ENCODE measurements at regions not wholly inside any gene's neighbourhood (a gene's known extent, or its start where the extent isn't known, plus 50 kb on each side); places are given as distances from the start of the nearest gene placed in this dataset.

GRCh38 chr18:41745166-41746049 lies 209.6 kb upstream of the PIK3C3 start:
- ChIA-PET CTCF (ENCODE audit: partially characterized antibody) (interaction anchor here (0.8 to 1.8 kb wide), 17 partner anchors 9 to 1329 kb away, joined by 3 to 7 read pairs (median 3); no protein-coding TSS in a partner anchor), POLR2A (ENCODE audit: partially characterized antibody) (interaction anchor here (0.6 to 1.2 kb wide), 2 partner anchors 133 to 366 kb away, joined by 3 read pairs; no protein-coding TSS in a partner anchor)
- Histone ChIP-seq H3K27ac (ENCODE audit: low read depth, low read length) (no peak overlapping the region), H2BK5ac (ENCODE audit: low read depth, low read length) (peak overlapping the region; percentile 37), H3K18ac (ENCODE audit: extremely low read depth, low read length) (no peak overlapping the region), H2BK12ac (ENCODE audit: low read depth, low read length) (peak overlapping the region; percentile 85; the same call in 1 of the 2 replicates), H4K91ac (replicated peaks; ENCODE audit: insufficient read length, low read length) (no peak overlapping the region), H3K4me3 (ENCODE audit: extremely low read depth in 1 of 4, insufficient read depth in 2 of 4, low read depth in 3 of 4, low read length in 4 of 4) (peak overlapping the region in 1 of 4 experiments; percentile 14; a peak in 1 of 8 replicates), H3K27me3 (replicated peaks in 1 of 4; ENCODE audit: control insufficient read depth in 3 of 4, extremely low read depth in 1 of 4, insufficient read depth in 3 of 4, low read length in 3 of 4) (no peaks in the 10 kb centered on the region), H3K4me1 (replicated peaks in 1 of 4; ENCODE audit: control insufficient read depth in 3 of 4, insufficient read depth in 4 of 4, low read length in 3 of 4) (peaks cover 5 to 15% (median 11%) of the 10 kb centered on the region in 4 experiments; a peak in 5 of 7 replicates), H3K36me3 (ENCODE audit: control insufficient read depth in 2 of 4, insufficient read depth in 4 of 4, low read length in 3 of 4) (no peaks in the 10 kb centered on the region), H4K20me1 (replicated peaks in 1 of 2; ENCODE audit: control insufficient read depth in 1 of 2, insufficient read depth in 2 of 2, low read length in 2 of 2) (no peaks in the 10 kb centered on the region), H3K9ac (replicated peaks in 1 of 4; ENCODE audit: extremely low read depth in 1 of 4, low read depth in 3 of 4, low read length in 3 of 4) (no peak overlapping the region), H3K4me2 (ENCODE audit: insufficient read depth in 1 of 2, low read depth in 2 of 2, low read length in 2 of 2) (peak overlapping the region; percentile 49 to 56; a peak in 3 of 4 replicates), H3K79me1 (ENCODE audit: low read depth, low read length) (no peaks in the 10 kb centered on the region), H3K56ac (replicated peaks; ENCODE audit: insufficient read length, low read depth, low read length) (no peak overlapping the region), H2AFZ (ENCODE audit: low read length) (0 out of 2 replicates have a peak overlapping the region, but pooled peaks have one; percentile 35), H3K23ac (ENCODE audit: insufficient read length) (no peak overlapping the region), H2BK120ac (replicated peaks; ENCODE audit: low read depth, low read length) (no peak overlapping the region), H3K9me3 (ENCODE audit: insufficient read depth in 2 of 2, low read depth in 1 of 2, low read length in 1 of 2) (no peaks in the 10 kb centered on the region), H2AK5ac (ENCODE audit: low read depth, low read length) (no peak overlapping the region), H2BK15ac (ENCODE audit: low read length) (no peak overlapping the region), H3K14ac (ENCODE audit: insufficient read length) (no peak overlapping the region), H4K5ac (ENCODE audit: insufficient read length, low read depth, low read length) (no peak overlapping the region), H3K79me2 (ENCODE audit: control insufficient read depth in 1 of 2, insufficient read depth in 2 of 2, low read length in 2 of 2) (no peaks in the 10 kb centered on the region), H3K23me2 (ENCODE audit: low read depth, low read length) (no peaks in the 10 kb centered on the region), H2BK20ac (ENCODE audit: low read length) (peak overlapping the region; percentile 91; the same call in 1 of the 2 replicates), H3K4ac (replicated peaks; ENCODE audit: insufficient read length, low read depth, low read length) (no peak overlapping the region), H4K8ac (ENCODE audit: extremely low read depth, insufficient read depth, low read length) (no peak overlapping the region)
- peak; percentile 62 for FAIRE-seq
- peak; percentile 47 to 73 for DNase-seq (ENCODE audit: low read depth in 1 of 2, low spot score in 2 of 2)
- WGBS, 2 experiments (ENCODE audit: extremely low coverage in 1 of 2, insufficient coverage in 1 of 2, insufficient read length in 1 of 2, insufficient replicate concordance in 2 of 2, low coverage in 1 of 2, low lambda C conversion rate in 2 of 2, missing lambda C conversion rate in 1 of 2): 30% methylated on average over 5 of the region's 5 CpGs; no CpG with 5 or more reads in 1 of the 2 experiments
- peak; percentile 22; the same call in 1 of the 2 replicates for TF ChIP-seq JUND (IDR thresholded peaks at IDR 0.05; ENCODE audit: low read length)
- TF ChIP-seq, protein P1, sequence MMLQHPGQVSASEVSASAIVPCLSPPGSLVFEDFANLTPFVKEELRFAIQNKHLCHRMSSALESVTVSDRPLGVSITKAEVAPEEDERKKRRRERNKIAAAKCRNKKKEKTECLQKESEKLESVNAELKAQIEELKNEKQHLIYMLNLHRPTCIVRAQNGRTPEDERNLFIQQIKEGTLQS (IDR thresholded peaks at IDR 0.05; ENCODE audit: insufficient read depth, low read depth, low read length): no peak
- TF ChIP-seq GABPA (IDR thresholded peaks at IDR 0.05; ENCODE audit: borderline replicate concordance, insufficient read depth, low read length): no peak
- TF ChIP-seq CHD2 (IDR thresholded peaks at IDR 0.05; ENCODE audit: low read length): no peak
- no peak for TF ChIP-seq SRF (IDR thresholded peaks at IDR 0.05; ENCODE audit: low read depth, low read length)
- TF ChIP-seq FOSL1 (IDR thresholded peaks at IDR 0.05; ENCODE audit: insufficient read depth, low read depth, low read length): no peak
- no peak for TF ChIP-seq TAF7 (optimal IDR thresholded peaks at IDR 0.05; ENCODE audit: borderline replicate concordance, low read depth, low read length)
- TF ChIP-seq CEBPB (IDR thresholded peaks at IDR 0.05; ENCODE audit: low read depth, low read length): no peak
- no peak for TF ChIP-seq SUZ12 (IDR thresholded peaks at IDR 0.05; ENCODE audit: low read length)
- no peak for TF ChIP-seq NRF1 (IDR thresholded peaks at IDR 0.05; ENCODE audit: low read depth, low read length)
- no peak for TF ChIP-seq YY1 (IDR thresholded peaks at IDR 0.05; ENCODE audit: low read depth, low read length)
- TF ChIP-seq CBX8 (IDR thresholded peaks at IDR 0.05; ENCODE audit: borderline replicate concordance, low read depth, low read length): no peak

Data from H1 (cell line).